Neural cell (in vitro differentiated cells): ENCODE measurements at regions not wholly inside any gene's neighbourhood (a gene's known extent, or its start where the extent isn't known, plus 50 kb on each side); places are given as distances from the start of the nearest gene placed in this dataset.

ENCODE experiments used
- H2AFZ ChIP-seq: fragments of 200-600, 300-800 bp; sonication (generic), shearing (Covaris generic); 2 replicates; pipeline ENCODE4 v1.6.0; 2014; ENCODE audit warnings: low read depth, mild to moderate bottlenecking, antibody characterized with exemption, low read length, moderate library complexity
- H3F3A ChIP-seq: fragments of 200-600 bp; shearing (Covaris generic); 2 replicates; pipeline ENCODE4 v1.6.1; 2016; ENCODE audit warnings: mild to moderate bottlenecking, moderate library complexity, mixed read lengths, antibody characterized with exemption, low read length; ENCODE audit not compliant: insufficient read depth, poor library complexity, severe bottlenecking
- H3K27ac ChIP-seq: fragments of 200-600, 300-800 bp; sonication (generic), shearing (Covaris generic); 2 replicates; pipeline ENCODE4 v1.5.1; 2014; ENCODE audit warnings: mild to moderate bottlenecking, low read length, moderate library complexity
- H3K27me3 ChIP-seq: fragments of 300-800, 200-600 bp; sonication (generic), shearing (Covaris generic); 2 replicates; pipeline ENCODE4 v1.6.0; 2014; ENCODE audit warnings: mild to moderate bottlenecking, low read depth, low read length, moderate library complexity; ENCODE audit not compliant: insufficient read depth
- H3K36me3 ChIP-seq: fragments of 300-800, 200-600 bp; sonication (generic), shearing (Covaris generic); 2 replicates; pipeline ENCODE4 v1.5.1; 2014; ENCODE audit warnings: mild to moderate bottlenecking, antibody characterized with exemption, low read length, moderate library complexity; ENCODE audit not compliant: insufficient read depth
- H3K4me2 ChIP-seq: fragments of 300-800, 200-600 bp; sonication (generic), shearing (Covaris generic); 2 replicates; pipeline ENCODE4 v1.6.0; 2014; ENCODE audit warnings: mild to moderate bottlenecking, low read length
- H3K4me3 ChIP-seq: fragments of 300-800, 200-600 bp; sonication (generic), shearing (Covaris generic); 2 replicates; pipeline ENCODE4 v1.5.1; 2014; ENCODE audit warnings: mild to moderate bottlenecking, low read length, moderate library complexity
- H3K79me2 ChIP-seq: fragments of 200-600 bp; shearing (Covaris generic); replicated peaks from 2 replicates; pipeline ENCODE4 v1.6.0; 2014; ENCODE audit warnings: mild to moderate bottlenecking, low read length, moderate library complexity; ENCODE audit not compliant: insufficient read depth
- H3K9ac ChIP-seq: fragments of 300-800, 200-600 bp; sonication (generic), shearing (Covaris generic); 2 replicates; pipeline ENCODE4 v1.6.1; 2016; ENCODE audit warnings: mild to moderate bottlenecking, low read length, mixed read lengths
- H3K9me2 ChIP-seq: fragments of 200-600 bp; shearing (Covaris generic); 2 replicates; pipeline ENCODE4 v1.6.1; 2016; ENCODE audit warnings: mild to moderate bottlenecking, low read length, mixed read lengths; ENCODE audit not compliant: insufficient read depth
- H3K9me3 ChIP-seq: fragments of 200-600, 300-800 bp; sonication (generic), shearing (Covaris generic); 2 replicates; pipeline ENCODE4 v1.6.1; 2016; ENCODE audit warnings: mild to moderate bottlenecking, mixed run types, low read length, moderate library complexity, mixed read lengths
- H4K20me1 ChIP-seq: fragments of 200-600 bp; shearing (Covaris generic); 2 replicates; pipeline ENCODE4 v1.6.1; 2016; ENCODE audit warnings: mild to moderate bottlenecking, mixed run types; ENCODE audit not compliant: insufficient read depth
- EP300 ChIP-seq: fragments of 450-650 bp; conservative IDR thresholded peaks from 2 replicates; pipeline ENCODE4 v1.6.1; 2014; ENCODE audit warnings: antibody characterized with exemption, mild to moderate bottlenecking, moderate library complexity; ENCODE audit not compliant: poor library complexity, severe bottlenecking
- EZH2 ChIP-seq: fragments of 200-600, 300-800 bp; shearing (Covaris generic), sonication (generic); IDR thresholded peaks from 2 replicates; pipeline ENCODE4 v1.6.1; 2014; ENCODE audit warnings: antibody characterized with exemption, low read length, borderline replicate concordance, mild to moderate bottlenecking; ENCODE audit not compliant: insufficient read depth, poor library complexity, severe bottlenecking
- MXI1 ChIP-seq: fragments of 450-650 bp; conservative IDR thresholded peaks from 2 replicates; pipeline ENCODE4 v1.6.1; 2014; ENCODE audit warnings: antibody characterized with exemption, mild to moderate bottlenecking; ENCODE audit not compliant: poor library complexity, severe bottlenecking
- POLR2AphosphoS5 ChIP-seq: IDR thresholded peaks from 2 replicates; pipeline ENCODE4 v1.6.1; 2012
- RAD21 ChIP-seq: fragments of 450-650 bp; conservative IDR thresholded peaks from 2 replicates; pipeline ENCODE4 v1.6.1; 2014; ENCODE audit warnings: antibody characterized with exemption, mild to moderate bottlenecking, moderate library complexity
- SMC3 ChIP-seq: fragments of 450-650 bp; conservative IDR thresholded peaks from 2 replicates; pipeline ENCODE4 v1.6.1; 2014; ENCODE audit warnings: antibody characterized with exemption, mild to moderate bottlenecking, moderate library complexity; ENCODE audit not compliant: poor library complexity
- TAF1 ChIP-seq: IDR thresholded peaks from 2 replicates; pipeline ENCODE4 v1.6.1; 2012; ENCODE audit warnings: low read depth
- TF ChIP-seq, protein P1 (sequence below): IDR thresholded peaks from 2 replicates; pipeline ENCODE4 v1.6.1; 2012; ENCODE audit warnings: borderline replicate concordance
- TF ChIP-seq, protein P2 (sequence below): fragments of 450-650 bp; IDR thresholded peaks from 2 replicates; pipeline ENCODE4 v1.5.1; 2014; ENCODE audit warnings: antibody characterized with exemption, mild to moderate bottlenecking, moderate library complexity; ENCODE audit not compliant: poor library complexity, severe bottlenecking

DNA sequence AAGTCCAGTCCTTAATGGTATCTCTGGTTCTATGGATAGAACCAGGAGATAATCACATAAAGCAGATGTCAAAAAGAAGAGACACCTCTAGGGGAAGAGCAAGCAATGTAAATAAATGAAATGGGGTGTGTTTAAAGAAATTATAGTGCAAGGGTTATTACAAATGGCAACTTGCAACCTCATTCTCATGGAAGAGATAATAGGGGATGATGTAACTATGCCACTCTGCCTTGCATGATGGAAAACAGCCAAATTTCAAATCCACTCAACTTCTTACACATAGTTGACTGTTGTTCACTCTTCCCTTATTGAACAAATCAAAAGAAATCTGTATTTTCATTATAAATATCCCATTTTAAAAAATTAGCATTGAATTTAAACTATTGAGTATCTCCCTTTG lies 274.0 kb upstream of the TMPRSS15 start:
- no peaks in the 10 kb centered on the region for H3K9me2 ChIP-seq
- no peak overlapping the region for H3K4me3 ChIP-seq
- H3K9ac ChIP-seq = no peak overlapping the region
- H4K20me1 ChIP-seq = no peaks in the 10 kb centered on the region
- no peak overlapping the region for H2AFZ ChIP-seq
- no peaks in the 10 kb centered on the region for H3K9me3 ChIP-seq
- TF ChIP-seq EZH2 (no peak), RAD21 (no peak), MXI1 (no peak), EP300 (no peak), TAF1 (no peak), POLR2AphosphoS5 (no peak), SMC3 (no peak)
- TF ChIP-seq, protein P1, sequence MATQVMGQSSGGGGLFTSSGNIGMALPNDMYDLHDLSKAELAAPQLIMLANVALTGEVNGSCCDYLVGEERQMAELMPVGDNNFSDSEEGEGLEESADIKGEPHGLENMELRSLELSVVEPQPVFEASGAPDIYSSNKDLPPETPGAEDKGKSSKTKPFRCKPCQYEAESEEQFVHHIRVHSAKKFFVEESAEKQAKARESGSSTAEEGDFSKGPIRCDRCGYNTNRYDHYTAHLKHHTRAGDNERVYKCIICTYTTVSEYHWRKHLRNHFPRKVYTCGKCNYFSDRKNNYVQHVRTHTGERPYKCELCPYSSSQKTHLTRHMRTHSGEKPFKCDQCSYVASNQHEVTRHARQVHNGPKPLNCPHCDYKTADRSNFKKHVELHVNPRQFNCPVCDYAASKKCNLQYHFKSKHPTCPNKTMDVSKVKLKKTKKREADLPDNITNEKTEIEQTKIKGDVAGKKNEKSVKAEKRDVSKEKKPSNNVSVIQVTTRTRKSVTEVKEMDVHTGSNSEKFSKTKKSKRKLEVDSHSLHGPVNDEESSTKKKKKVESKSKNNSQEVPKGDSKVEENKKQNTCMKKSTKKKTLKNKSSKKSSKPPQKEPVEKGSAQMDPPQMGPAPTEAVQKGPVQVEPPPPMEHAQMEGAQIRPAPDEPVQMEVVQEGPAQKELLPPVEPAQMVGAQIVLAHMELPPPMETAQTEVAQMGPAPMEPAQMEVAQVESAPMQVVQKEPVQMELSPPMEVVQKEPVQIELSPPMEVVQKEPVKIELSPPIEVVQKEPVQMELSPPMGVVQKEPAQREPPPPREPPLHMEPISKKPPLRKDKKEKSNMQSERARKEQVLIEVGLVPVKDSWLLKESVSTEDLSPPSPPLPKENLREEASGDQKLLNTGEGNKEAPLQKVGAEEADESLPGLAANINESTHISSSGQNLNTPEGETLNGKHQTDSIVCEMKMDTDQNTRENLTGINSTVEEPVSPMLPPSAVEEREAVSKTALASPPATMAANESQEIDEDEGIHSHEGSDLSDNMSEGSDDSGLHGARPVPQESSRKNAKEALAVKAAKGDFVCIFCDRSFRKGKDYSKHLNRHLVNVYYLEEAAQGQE = no peak
- TF ChIP-seq, protein P2, sequence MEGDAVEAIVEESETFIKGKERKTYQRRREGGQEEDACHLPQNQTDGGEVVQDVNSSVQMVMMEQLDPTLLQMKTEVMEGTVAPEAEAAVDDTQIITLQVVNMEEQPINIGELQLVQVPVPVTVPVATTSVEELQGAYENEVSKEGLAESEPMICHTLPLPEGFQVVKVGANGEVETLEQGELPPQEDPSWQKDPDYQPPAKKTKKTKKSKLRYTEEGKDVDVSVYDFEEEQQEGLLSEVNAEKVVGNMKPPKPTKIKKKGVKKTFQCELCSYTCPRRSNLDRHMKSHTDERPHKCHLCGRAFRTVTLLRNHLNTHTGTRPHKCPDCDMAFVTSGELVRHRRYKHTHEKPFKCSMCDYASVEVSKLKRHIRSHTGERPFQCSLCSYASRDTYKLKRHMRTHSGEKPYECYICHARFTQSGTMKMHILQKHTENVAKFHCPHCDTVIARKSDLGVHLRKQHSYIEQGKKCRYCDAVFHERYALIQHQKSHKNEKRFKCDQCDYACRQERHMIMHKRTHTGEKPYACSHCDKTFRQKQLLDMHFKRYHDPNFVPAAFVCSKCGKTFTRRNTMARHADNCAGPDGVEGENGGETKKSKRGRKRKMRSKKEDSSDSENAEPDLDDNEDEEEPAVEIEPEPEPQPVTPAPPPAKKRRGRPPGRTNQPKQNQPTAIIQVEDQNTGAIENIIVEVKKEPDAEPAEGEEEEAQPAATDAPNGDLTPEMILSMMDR = no peak
- no peaks in the 10 kb centered on the region for H3F3A ChIP-seq
- no peaks in the 10 kb centered on the region for H3K79me2 ChIP-seq
- no peaks in the 10 kb centered on the region for H3K27me3 ChIP-seq
- no peak overlapping the region for H3K4me2 ChIP-seq
- H3K36me3 ChIP-seq = no peaks in the 10 kb centered on the region
- H3K27ac ChIP-seq = no peak overlapping the region

GRCh38 chr21:18705971-18706370 lies 302.4 kb upstream of the TMPRSS15 start:
- no peak overlapping the region for H3K9ac ChIP-seq
- TF ChIP-seq EZH2 (no peak), SMC3 (no peak), TAF1 (no peak), POLR2AphosphoS5 (no peak), EP300 (no peak), MXI1 (no peak), RAD21 (no peak)
- TF ChIP-seq, protein P1 = no peak
- TF ChIP-seq, protein P2 = no peak
- no peaks in the 10 kb centered on the region for H3K9me3 ChIP-seq
- no peaks in the 10 kb centered on the region for H3K79me2 ChIP-seq
- H3K27me3 ChIP-seq = no peaks in the 10 kb centered on the region
- no peak overlapping the region for H3K27ac ChIP-seq
- H3K9me2 ChIP-seq = no peaks in the 10 kb centered on the region
- H4K20me1 ChIP-seq = no peaks in the 10 kb centered on the region
- H3K4me2 ChIP-seq = no peak overlapping the region
- H2AFZ ChIP-seq = no peak overlapping the region
- no peaks in the 10 kb centered on the region for H3K36me3 ChIP-seq
- H3F3A ChIP-seq = no peaks in the 10 kb centered on the region
- no peak overlapping the region for H3K4me3 ChIP-seq
